Spleen (tissue), 11 donors: ENCODE measurements at regions not wholly inside any gene's neighbourhood (a gene's known extent, or its start where the extent isn't known, plus 50 kb on each side); places are given as distances from the start of the nearest gene placed in this dataset.

Experiments
- DNase-seq: peaks from one replicate; pipeline ENCODE4 v3.0.0-alpha.2; 2020
- H3K27ac ChIP-seq, 8 donors: fragments of 200-600 bp; sonication (generic) in 7 of 8; 1 replicate in 4 of 8; 2 replicates in 4 of 8; pipeline versions ENCODE4 v1.5.0 to v1.8.0; 2016 to 2021; ENCODE audit warnings: inconsistent platforms in 4 of 8, mild to moderate bottlenecking in 4 of 8, moderate library complexity in 1 of 8
- H3K27me3 ChIP-seq, 7 donors: fragments of 200-600 bp; sonication (generic) in 6 of 7; replicated peaks in 1 of 7; 1 replicate in 4 of 7; 2 replicates in 3 of 7; pipeline versions ENCODE4 v1.5.0 to v1.8.0; 2016 to 2021; ENCODE audit warnings: inconsistent platforms in 3 of 7, mild to moderate bottlenecking in 1 of 7
- H3K36me3 ChIP-seq, 6 donors: fragments of 200-600 bp; sonication (generic) in 5 of 6; 1 replicate in 4 of 6; 2 replicates in 2 of 6; pipeline versions ENCODE4 v1.5.0 to v1.8.0; 2016 to 2021; ENCODE audit warnings: inconsistent platforms in 2 of 6
- H3K4me1 ChIP-seq, 6 donors: fragments of 200-600 bp; sonication (generic) in 5 of 6; 1 replicate in 3 of 6; 2 replicates in 3 of 6; pipeline versions ENCODE4 v1.5.0 to v1.8.0; 2016 to 2021; ENCODE audit warnings: inconsistent platforms in 3 of 6
- H3K4me3 ChIP-seq, 8 donors: fragments of 200-600 bp; sonication (generic) in 7 of 8; 1 replicate in 4 of 8; 2 replicates in 4 of 8; pipeline versions ENCODE4 v1.5.0 to v1.8.0; 2016 to 2021; ENCODE audit warnings: inconsistent platforms in 4 of 8, mild to moderate bottlenecking in 4 of 8, moderate library complexity in 2 of 8
- H3K9me3 ChIP-seq, 8 donors: fragments of 200-600 bp; sonication (generic) in 7 of 8; 1 replicate in 4 of 8; 2 replicates in 4 of 8; pipeline versions ENCODE4 v1.5.0 to v1.8.0; 2016 to 2021; ENCODE audit warnings: inconsistent platforms in 4 of 8
- CTCF ChIP-seq, 11 experiments: fragments of 200-600 bp in 7 of 11; fragments of 450-650 bp in 4 of 11; sonication (generic) in 4 of 11; IDR thresholded peaks in 8 of 11; conservative IDR thresholded peaks in 3 of 11; 1 replicate in 7 of 11; 2 replicates in 4 of 11; pipeline versions ENCODE4 v1.4.0 to v1.8.0; 2016 to 2021; ENCODE audit warnings: antibody characterized with exemption in 11 of 11, inconsistent platforms in 4 of 11, mild to moderate bottlenecking in 1 of 11
- POLR2A ChIP-seq, 3 donors: fragments of 450-650 bp; IDR thresholded peaks; one replicate each; pipeline ENCODE4 v1.5.1; 2017; ENCODE audit warnings: antibody characterized with exemption in 3 of 3, mild to moderate bottlenecking in 1 of 3
- POLR2AphosphoS5 ChIP-seq, 3 donors: sonication (generic); formaldehyde crosslinking; IDR thresholded peaks; one replicate each; pipeline ENCODE4 v1.5.1; 2017; ENCODE audit warnings: antibody characterized with exemption in 3 of 3
- WGBS, 5 donors: extraction: QIAGEN DNeasy Blood & Tissue Kit in 3 of 5; methylation state at CpG; one replicate each; pipeline versions ENCODE4 v1.1.5 to v1.1.7; 2013 to 2018; 5-methylcytosine and 5-hydroxymethylcytosine counted together
- intact Hi-C: fragments of 100-400 bp; cut with DNase I; formaldehyde crosslinking; loops from one replicate; pipeline ENCODE4 v1.15.0; 2023; ENCODE audit warnings: low total_unique reads
- donor health status: healthy with polysubstance abuse.
- donor health status: DM: no; HTN: no; CAD: no; lungs with moderate emphysema.
- donor health status: DM: no; HTN: no; CAD: no.
- donor health status: Bipolar disorder and iron deficiency.
- donor health status: healthy.
- donor health status: DM: no; HTN: no; CAD: no.
- donor health status: DM: yes; HTN: yes; CAD: no.

DNA sequence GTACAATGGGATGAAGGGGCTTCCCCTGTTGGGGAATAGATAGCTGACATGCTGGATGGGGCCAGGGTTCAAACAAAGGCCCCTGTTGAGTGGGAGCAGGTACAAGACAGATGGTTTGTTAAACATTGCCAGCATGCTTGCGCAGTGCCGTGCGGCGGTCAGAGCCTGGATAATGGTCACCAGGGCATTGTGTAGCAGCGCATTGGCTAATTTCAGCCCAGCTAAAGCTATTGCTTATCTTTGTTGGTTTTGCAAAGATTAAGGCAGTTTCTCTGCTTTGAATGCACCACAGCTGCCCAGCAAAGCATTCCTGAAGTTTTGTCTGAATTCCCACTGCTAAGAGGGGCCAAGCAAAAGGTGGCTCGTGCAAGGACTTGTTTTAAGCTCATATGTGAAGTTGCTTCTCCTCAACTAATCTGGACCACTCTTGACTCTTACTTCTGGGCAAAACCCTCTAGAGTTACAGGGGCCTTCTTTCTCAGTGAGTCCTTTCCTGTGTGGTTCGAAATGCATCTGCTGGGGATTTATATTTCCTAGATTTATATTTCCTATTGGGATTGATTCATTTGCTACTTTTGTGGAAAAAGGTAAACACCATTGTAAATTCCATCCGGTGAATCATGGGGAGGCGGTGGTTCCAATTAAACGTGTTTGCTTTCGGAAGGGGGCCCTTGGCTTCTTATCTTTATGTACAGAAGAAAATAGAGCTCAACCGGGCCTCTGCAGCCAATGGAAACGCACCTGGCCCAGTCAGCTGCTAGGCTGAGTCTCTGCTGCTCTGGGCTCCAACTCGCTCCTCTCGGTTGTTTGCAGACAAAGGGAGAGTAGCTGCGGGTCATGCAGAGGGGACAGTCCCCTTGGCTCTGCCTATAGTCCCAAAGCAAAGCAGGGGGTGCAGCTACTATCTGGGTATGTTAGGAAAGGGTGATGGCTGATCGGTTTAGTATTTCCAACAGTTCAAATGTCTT lies 72.1 kb downstream of the FOXA2 start:
- Histone ChIP-seq H3K9me3 (no peaks in the 10 kb centered on the region), H3K36me3 (no peaks in the 10 kb centered on the region), H3K4me1 (no peaks in the 10 kb centered on the region), H3K4me3 (no peak overlapping the region), H3K27me3 (peaks cover 0 to 13% (median 0%) of the 10 kb centered on the region in 7 donors), H3K27ac (no peak overlapping the region)
- intact Hi-C loops = no loop called here
- DNase-seq = no peak
- TF ChIP-seq POLR2AphosphoS5 (IDR thresholded peaks at IDR 0.05) (no peak), CTCF (IDR thresholded peaks at IDR 0.05 in 8 of 11, conservative IDR thresholded peaks at IDR 0.05 in 3 of 11) (no peak), POLR2A (IDR thresholded peaks at IDR 0.05) (no peak)
- WGBS, 5 donors = 54 to 67% (median 60%) methylated on average over 17 of the region's 17 CpGs

GRCh38 chr20:22509843-22510147 lies 74.6 kb downstream of the FOXA2 start:
- WGBS, 5 donors = 79 to 89% (median 85%) methylated on average over 3 of the region's 3 CpGs
- intact Hi-C loops = no loop called here
- no peak for DNase-seq

DNA sequence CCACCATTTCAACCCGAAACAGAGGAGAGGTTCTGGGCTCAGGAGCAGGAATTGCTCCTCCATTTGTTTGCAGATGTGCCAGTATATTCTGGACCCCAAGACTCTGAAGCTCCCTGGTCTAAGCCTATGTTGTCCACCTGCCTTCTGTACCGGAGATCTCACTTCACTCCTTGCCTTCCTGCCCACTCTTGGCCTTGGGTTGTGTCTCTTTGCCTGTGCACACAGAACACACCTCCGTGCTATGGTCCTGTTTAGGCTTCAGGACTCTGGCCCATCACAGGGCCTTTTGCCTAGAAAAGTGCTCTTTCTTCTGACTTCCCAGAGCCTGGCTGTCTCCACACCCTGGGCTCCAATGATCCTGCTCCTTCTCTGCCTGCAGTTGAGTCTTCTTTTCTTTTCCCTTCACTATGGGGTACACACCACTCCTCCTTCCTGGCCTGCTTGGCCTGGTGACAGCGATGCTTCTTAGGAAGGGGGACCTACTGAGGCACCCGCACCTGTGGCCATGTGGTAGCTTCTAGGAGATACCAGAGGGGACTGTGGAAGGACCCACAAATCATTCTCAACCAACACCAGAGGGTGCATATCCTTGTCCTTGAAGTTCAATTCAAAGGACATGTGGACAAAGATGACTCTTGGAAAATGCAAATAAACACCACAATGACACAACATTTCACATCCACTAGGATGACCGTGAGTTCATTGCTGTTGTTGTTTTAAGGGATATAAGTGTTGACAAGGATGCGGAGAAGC lies 75.1 kb downstream of the FOXA2 start:
- no peak overlapping the region for H3K27ac ChIP-seq
- H3K4me3 ChIP-seq = no peak overlapping the region
- no peaks in the 10 kb centered on the region for H3K36me3 ChIP-seq
- TF ChIP-seq CTCF (IDR thresholded peaks at IDR 0.05 in 8 of 11, conservative IDR thresholded peaks at IDR 0.05 in 3 of 11) (no peak), POLR2A (IDR thresholded peaks at IDR 0.05) (no peak), POLR2AphosphoS5 (IDR thresholded peaks at IDR 0.05) (no peak)
- H3K27me3 ChIP-seq = no peaks in the 10 kb centered on the region
- no peaks in the 10 kb centered on the region for H3K9me3 ChIP-seq
- H3K4me1 ChIP-seq = no peaks in the 10 kb centered on the region
- no peak for DNase-seq
- WGBS, 5 donors = 81 to 96% (median 85%) methylated on average over 7 of the region's 7 CpGs
- intact Hi-C loops = no loop called here

More at GRCh38 chr20:22509843-22510147, 74.6 kb downstream of the FOXA2 start:
- H3K27ac ChIP-seq = no peak overlapping the region
- H3K27me3 ChIP-seq = peaks cover 0 to under 1% (median 0%) of the 10 kb centered on the region in 7 donors
- TF ChIP-seq CTCF (IDR thresholded peaks at IDR 0.05 in 8 of 11, conservative IDR thresholded peaks at IDR 0.05 in 3 of 11) (no peak), POLR2A (IDR thresholded peaks at IDR 0.05) (no peak), POLR2AphosphoS5 (IDR thresholded peaks at IDR 0.05) (no peak)
- H3K9me3 ChIP-seq = no peaks in the 10 kb centered on the region
- H3K36me3 ChIP-seq = no peaks in the 10 kb centered on the region
- no peak overlapping the region for H3K4me3 ChIP-seq
- no peaks in the 10 kb centered on the region for H3K4me1 ChIP-seq

- H3K4me1 ChIP-seq = no peaks in the 10 kb centered on the region
- H3K4me3 ChIP-seq = no peak overlapping the region
- no peaks in the 10 kb centered on the region for H3K36me3 ChIP-seq
- no peak overlapping the region for H3K27ac ChIP-seq
- 71 to 79% (median 73%) methylated on average over 7 of the region's 7 CpGs for WGBS, 5 donors
- no peaks in the 10 kb centered on the region for H3K9me3 ChIP-seq
- intact Hi-C loops = no loop called here
- H3K27me3 ChIP-seq = no peaks in the 10 kb centered on the region
- DNase-seq = no peak
- TF ChIP-seq POLR2A (IDR thresholded peaks at IDR 0.05) = no peak
- TF ChIP-seq POLR2AphosphoS5 (IDR thresholded peaks at IDR 0.05) = no peak
- no peak for TF ChIP-seq CTCF (IDR thresholded peaks at IDR 0.05 in 8 of 11, conservative IDR thresholded peaks at IDR 0.05 in 3 of 11)
Observed at GRCh38 chr20:22508426-22508825, 75.9 kb downstream of the FOXA2 start.
